ENCODE measurements at regions not wholly inside any gene's neighbourhood (a gene's known extent, or its start where the extent isn't known, plus 50 kb on each side); places are given as distances from the start of the nearest gene placed in this dataset.

DNA sequence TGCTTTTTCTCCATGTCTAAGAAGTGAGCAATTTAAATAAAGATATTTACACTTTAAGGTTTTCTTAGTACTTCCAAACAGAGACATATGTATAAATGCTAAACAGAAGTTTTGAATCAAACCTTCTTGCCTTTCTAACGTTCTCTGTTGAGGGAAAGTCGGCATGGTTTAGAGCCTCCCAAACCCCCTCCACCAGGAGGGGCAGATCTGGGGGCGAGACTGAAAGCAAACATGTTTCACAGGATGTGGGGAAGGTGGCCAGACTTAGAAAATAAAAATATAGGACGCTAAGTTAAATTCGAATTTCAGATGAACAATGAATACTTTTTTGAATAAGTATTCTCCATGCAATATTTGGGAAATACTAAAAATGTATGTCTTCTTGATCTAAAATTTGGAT, 208.3 kb upstream of the SHH start:
- H2AK5ac ChIP-seq (ENCODE audit: low read depth, low read length), result no peak overlapping the region
- H3K9me3 ChIP-seq (ENCODE audit: control insufficient read depth, insufficient read depth, low read length), result peaks cover 26% of the 10 kb centered on the region
- H4K20me1 ChIP-seq (ENCODE audit: insufficient read depth, low read length), result no peaks in the 10 kb centered on the region
- intact Hi-C loops (cut with micrococcal nuclease) (no loop called here), dilution Hi-C loops (cut with HindIII; ENCODE audit: low sequenced_read_pairs, unreplicated experiment) (no loop called here), in situ Hi-C loops (cut with MboI; ENCODE audit: low sequenced_read_pairs) (no loop called here)
- no peaks in the 10 kb centered on the region for H3K9me1 ChIP-seq (ENCODE audit: insufficient read depth, low read length)
- no peak for DNase-seq
- H3K4me2 ChIP-seq (ENCODE audit: low read depth, low read length), result no peak overlapping the region
- H3K4me1 ChIP-seq (ENCODE audit: control insufficient read depth, insufficient read depth, low read length), result no peaks in the 10 kb centered on the region
- H2BK120ac ChIP-seq (ENCODE audit: low read depth, low read length), result no peak overlapping the region
- H3K56ac ChIP-seq (ENCODE audit: extremely low read depth, insufficient read depth, low read length), result no peak overlapping the region
- H3K4me3 ChIP-seq (ENCODE audit: insufficient read depth, low read depth, low read length), result no peak overlapping the region
- no peak overlapping the region for H2BK15ac ChIP-seq (ENCODE audit: low read depth, low read length)
- no peak overlapping the region for H2BK20ac ChIP-seq (ENCODE audit: low read depth, low read length)
- no peak overlapping the region for H3K27ac ChIP-seq (ENCODE audit: insufficient read depth, low read length)
- no peak overlapping the region for H3K4ac ChIP-seq (ENCODE audit: low read depth, low read length)
- H2AFZ ChIP-seq (replicated peaks; ENCODE audit: low read length, poor library complexity), result no peak overlapping the region
- no peak overlapping the region for H4K91ac ChIP-seq (ENCODE audit: insufficient read depth, low read depth, low read length)
- POLR2A ChIA-PET (ENCODE audit: unreplicated experiment), result no interaction called here
- H3K79me1 ChIP-seq (ENCODE audit: low read depth in 1 of 2, low read length in 2 of 2), result no peaks in the 10 kb centered on the region
- H3K14ac ChIP-seq (replicated peaks; ENCODE audit: low read depth, low read length), result no peak overlapping the region
- no peak overlapping the region for H3K18ac ChIP-seq (ENCODE audit: low read depth, low read length)
- CTCF ChIA-PET, result no interaction called here
- H2AK9ac ChIP-seq (replicated peaks; ENCODE audit: low read depth, low read length, poor library complexity), result no peak overlapping the region
- H3K23ac ChIP-seq (ENCODE audit: low read depth, low read length), result no peak overlapping the region
- no peak overlapping the region for H2BK5ac ChIP-seq (ENCODE audit: low read depth, low read length, poor library complexity, severe bottlenecking)
- BruUV-seq (replicated peaks), result no TSS peak
- H3K27me3 ChIP-seq (ENCODE audit: control insufficient read depth, insufficient read depth, low read length), result no peaks in the 10 kb centered on the region
- no peak overlapping the region for H4K8ac ChIP-seq (ENCODE audit: low read depth in 2 of 2, low read length in 2 of 2)
- ATAC-seq (ENCODE audit: low read depth), result no peak
- no peak overlapping the region for H3K9ac ChIP-seq (ENCODE audit: low read depth, low read length)
- H4K5ac ChIP-seq (ENCODE audit: low read depth, low read length), result no peak overlapping the region
- WGBS, 2 experiments (ENCODE audit: extremely low coverage in 2 of 2, insufficient read length in 1 of 2), result no CpG with 5 or more reads among the region's 5 CpGs
- no peak for TF ChIP-seq CHD1 (IDR thresholded peaks at IDR 0.05; ENCODE audit: low read depth, low read length)
- TF ChIP-seq, protein P1, sequence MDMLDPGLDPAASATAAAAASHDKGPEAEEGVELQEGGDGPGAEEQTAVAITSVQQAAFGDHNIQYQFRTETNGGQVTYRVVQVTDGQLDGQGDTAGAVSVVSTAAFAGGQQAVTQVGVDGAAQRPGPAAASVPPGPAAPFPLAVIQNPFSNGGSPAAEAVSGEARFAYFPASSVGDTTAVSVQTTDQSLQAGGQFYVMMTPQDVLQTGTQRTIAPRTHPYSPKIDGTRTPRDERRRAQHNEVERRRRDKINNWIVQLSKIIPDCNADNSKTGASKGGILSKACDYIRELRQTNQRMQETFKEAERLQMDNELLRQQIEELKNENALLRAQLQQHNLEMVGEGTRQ (IDR thresholded peaks at IDR 0.05; ENCODE audit: low read depth, low read length), result no peak
- TF ChIP-seq, protein P2, sequence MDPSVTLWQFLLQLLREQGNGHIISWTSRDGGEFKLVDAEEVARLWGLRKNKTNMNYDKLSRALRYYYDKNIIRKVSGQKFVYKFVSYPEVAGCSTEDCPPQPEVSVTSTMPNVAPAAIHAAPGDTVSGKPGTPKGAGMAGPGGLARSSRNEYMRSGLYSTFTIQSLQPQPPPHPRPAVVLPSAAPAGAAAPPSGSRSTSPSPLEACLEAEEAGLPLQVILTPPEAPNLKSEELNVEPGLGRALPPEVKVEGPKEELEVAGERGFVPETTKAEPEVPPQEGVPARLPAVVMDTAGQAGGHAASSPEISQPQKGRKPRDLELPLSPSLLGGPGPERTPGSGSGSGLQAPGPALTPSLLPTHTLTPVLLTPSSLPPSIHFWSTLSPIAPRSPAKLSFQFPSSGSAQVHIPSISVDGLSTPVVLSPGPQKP (IDR thresholded peaks at IDR 0.05; ENCODE audit: borderline replicate concordance, low read depth, low read length), result no peak
- no peak for TF ChIP-seq POLR2A (IDR thresholded peaks at IDR 0.05; ENCODE audit: low read depth, low read length)
- TF ChIP-seq FOS (IDR thresholded peaks at IDR 0.05; ENCODE audit: low read depth, low read length), result no peak
- no peaks in the 10 kb centered on the region for H3K36me3 ChIP-seq (ENCODE audit: control insufficient read depth, insufficient read depth, low read length)
